GM19023 (cell line): ENCODE measurements at regions not wholly inside any gene's neighbourhood (a gene's known extent, or its start where the extent isn't known, plus 50 kb on each side); places are given as distances from the start of the nearest gene placed in this dataset.

Source experiments
- ATAC-seq: cut with Tn5 transposase; IDR thresholded peaks from one replicate; pipeline ENCODE4 v1.9.1; 2021; ENCODE audit warnings: mild to moderate bottlenecking, moderate library complexity; ENCODE audit not compliant: unreplicated experiment

GRCh38 chr17:74099442-74100340 lies 103.8 kb upstream of the RPL38 start:
- no peak for ATAC-seq

DNA sequence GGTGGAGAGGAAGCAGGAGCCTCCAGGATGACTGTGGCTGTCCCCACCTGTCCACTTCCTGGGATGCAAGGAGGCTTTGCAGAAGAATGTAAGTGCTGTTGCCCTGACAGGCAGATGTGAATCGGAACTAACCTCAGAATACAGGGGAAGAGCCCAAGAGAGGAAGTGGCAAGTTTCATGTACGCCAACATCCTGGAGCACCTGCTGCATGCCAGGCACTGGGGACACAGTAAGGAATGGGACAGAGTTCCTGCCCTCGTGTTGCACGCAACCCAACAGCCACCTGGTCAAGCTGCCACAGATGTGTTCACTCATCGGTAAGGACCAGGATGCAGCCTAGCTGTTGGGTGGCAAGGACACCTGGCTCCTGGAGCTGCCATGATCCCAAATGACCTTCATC lies 98.6 kb upstream of the RPL38 start:
- ATAC-seq: no peak

- ATAC-seq: no peak
Observed at GRCh38 chr17:74107107-74107506, 96.4 kb upstream of the RPL38 start.

DNA sequence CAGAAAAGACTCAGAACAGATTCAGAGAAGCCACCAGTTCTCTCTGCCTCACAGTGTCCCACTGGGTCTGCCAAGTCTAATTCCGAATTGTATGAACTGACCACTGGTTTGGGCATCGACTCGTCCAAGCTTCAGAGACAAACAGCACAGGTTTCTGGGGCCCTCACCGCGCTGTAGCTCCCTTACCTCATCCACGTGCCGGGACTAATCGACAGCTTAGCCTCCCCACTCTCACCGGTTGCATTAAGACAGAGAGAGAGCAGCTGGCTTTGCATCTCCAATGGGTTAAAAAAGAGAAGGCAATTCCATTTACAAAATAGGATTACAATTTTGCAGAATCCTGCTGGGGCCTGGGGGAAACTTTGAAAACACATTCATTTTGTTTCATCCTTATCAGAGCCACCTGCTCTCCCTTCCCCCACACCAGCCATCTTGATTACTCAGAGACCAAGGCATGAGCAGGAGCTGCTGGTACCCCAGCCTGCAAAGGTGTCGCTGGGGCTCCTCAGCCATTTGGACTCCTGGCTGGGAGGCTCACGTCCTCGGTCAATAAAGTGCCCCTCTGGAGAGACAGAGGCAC lies 95.3 kb upstream of the RPL38 start:
- ATAC-seq: no peak

DNA sequence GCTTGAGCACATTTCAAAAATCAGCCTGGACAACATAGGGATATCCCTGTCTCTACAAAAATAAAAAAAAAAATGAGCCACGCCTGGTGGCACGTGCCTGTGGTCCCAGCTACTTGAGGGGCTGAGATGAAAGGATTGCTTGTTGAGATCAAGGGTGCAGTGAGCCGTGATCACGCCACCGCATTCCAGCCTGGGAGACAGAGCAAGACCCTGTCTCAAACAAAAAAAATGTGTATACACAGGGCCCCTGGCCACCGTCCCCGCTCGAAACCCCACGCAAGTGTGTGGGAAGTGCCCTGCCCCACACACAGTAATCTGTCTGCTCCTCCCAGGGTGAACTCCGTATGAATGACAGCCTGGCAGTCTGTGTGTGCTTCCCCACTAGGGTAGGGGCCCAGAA lies 93.0 kb upstream of the RPL38 start:
- no peak for ATAC-seq

GRCh38 chr17:74113326-74113725 lies 90.2 kb upstream of the RPL38 start:
- no peak for ATAC-seq

GRCh38 chr17:74113952-74114351 lies 89.5 kb upstream of the RPL38 start:
- no peak for ATAC-seq

GRCh38 chr17:74114881-74115470 lies 88.5 kb upstream of the RPL38 start:
- ATAC-seq: no peak

GRCh38 chr17:74115586-74115985 lies 87.9 kb upstream of the RPL38 start:
- ATAC-seq: no peak

DNA sequence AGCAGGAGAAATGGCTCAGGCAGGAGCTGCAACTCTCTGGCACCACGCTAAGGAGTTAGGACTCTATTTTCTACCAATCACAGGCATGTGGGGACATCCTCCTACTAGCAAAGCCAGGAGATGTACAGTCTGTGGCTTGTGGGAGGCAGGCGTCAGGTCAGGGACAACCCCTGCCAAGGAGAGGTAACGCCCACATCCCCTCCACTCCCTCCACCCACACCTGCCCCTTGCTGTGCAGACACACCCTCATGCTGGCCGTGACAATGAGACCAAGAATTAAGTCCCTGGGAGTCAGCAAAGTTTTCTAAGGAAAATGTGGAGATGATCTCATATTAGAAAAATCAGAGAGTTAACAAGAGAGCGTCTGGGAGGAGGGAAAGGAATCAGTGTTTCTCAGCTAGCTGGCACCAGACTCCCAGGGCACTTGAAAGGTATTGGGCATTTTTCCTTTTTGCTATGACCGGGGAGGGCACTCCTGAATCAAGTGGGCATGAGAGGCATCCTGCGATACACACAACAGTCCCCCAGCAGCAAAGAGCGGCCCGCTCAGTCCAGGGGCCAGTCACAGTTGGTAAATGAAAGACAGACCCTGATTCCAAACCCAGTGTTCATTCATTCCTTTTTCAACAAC lies 87.3 kb upstream of the RPL38 start:
- no peak for ATAC-seq

- no peak for ATAC-seq
Observed at GRCh38 chr17:74117087-74117698, 86.3 kb upstream of the RPL38 start.

- no peak for ATAC-seq
Observed at GRCh38 chr17:74117999-74118421, 85.5 kb upstream of the RPL38 start.

- no peak for ATAC-seq
Observed at GRCh38 chr17:74118504-74118903, 85.0 kb upstream of the RPL38 start.

- ATAC-seq: no peak
Observed at GRCh38 chr17:74119049-74119580, 84.4 kb upstream of the RPL38 start.

GRCh38 chr17:74119965-74120364 lies 83.5 kb upstream of the RPL38 start:
- no peak for ATAC-seq

DNA sequence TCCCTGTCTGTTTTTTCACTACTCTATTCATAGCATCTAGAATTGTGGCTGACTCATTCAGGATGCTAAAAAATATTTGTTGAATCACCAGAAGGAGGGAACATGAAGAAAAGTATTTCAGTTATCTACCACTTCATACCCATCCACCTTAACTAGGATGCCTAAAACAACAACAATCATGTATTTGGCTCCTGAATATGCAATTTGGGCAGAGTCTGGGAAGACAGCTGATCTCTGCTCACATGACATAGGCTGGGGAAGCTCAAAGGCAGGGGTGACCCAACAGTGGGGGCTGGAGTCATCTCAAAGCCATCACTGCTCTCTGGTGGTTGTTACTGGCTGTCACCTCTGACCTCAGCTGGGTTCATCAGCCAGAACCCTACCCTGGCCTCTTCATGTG lies 80.1 kb upstream of the RPL38 start:
- ATAC-seq: no peak

DNA sequence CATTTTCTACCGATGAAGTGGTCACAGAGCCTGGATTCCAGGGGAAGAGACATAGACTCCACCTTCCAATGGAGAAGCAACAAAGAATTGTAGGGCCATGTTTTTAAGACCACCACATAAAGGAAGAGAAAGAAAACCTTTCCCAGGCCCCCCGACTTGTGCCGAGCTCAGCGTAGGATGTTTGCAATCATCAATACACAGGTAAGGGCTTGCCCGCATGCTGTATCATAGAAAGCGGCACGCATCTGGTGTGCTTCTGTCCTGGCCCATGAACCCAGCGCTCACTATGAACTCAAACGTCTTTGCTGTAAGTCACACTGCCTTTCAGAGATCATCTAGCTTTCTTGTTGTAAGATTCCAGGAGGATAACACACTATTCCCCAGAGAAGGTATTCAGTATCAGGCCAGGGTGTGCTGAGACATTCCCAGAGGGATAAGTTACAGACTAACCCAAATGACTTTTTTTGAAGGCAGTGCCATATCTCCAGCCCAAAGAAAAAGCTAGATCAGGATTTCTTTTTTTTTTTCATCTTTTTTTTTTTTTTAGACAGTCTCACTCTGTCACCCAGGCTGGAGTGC lies 79.5 kb upstream of the RPL38 start:
- no peak for ATAC-seq

- no peak for ATAC-seq
Observed at GRCh38 chr17:74125156-74125555, 78.3 kb upstream of the RPL38 start.

- no peak for ATAC-seq
Observed at GRCh38 chr17:74126179-74126900, 77.1 kb upstream of the RPL38 start.

DNA sequence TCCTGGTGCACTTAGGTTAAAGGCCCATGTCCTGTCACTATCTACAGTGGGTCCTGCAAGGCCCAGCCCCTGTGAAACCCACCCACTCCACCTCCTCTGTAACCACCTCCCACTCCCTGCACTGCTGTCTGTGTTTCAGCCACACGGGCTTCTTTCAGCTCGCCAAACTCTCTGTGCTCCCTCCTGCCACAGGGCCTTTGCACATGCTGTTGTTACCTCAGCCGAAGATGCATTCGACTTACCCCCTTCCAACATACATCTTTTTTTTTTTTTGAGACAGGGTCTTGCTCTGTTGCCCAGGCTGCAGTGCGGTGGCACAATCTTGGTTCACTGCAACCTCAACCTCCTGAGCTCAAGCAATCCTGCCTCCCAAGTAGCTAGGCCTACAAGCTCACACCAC lies 76.5 kb upstream of the RPL38 start:
- no peak for ATAC-seq
